ENCODE measurements at regions not wholly inside any gene's neighbourhood (a gene's known extent, or its start where the extent isn't known, plus 50 kb on each side); places are given as distances from the start of the nearest gene placed in this dataset.

GRCh38 chr1:102047724-102048123 is 51.0 kb upstream of the OLFM3 start:
- in situ Hi-C loops (cut with HindIII; ENCODE audit: extremely low pct_ligation_motif_present, low pct_unique_long_range_greater_than_20kb): no loop called here
- CTCF ChIA-PET (ENCODE audit: low intra/inter-chr PET ratio, low total read pairs): no interaction called here
- no peak for FAIRE-seq

More at GRCh38 chr1:102047724-102048123, 51.0 kb upstream of the OLFM3 start:
- Histone ChIP-seq H4K20me1 (ENCODE audit: insufficient read depth, low read length) (no peaks in the 10 kb centered on the region), H3K4me3 (replicated peaks in 1 of 3; ENCODE audit: insufficient read depth in 1 of 3, low read depth in 2 of 3, low read length in 3 of 3) (no peak overlapping the region), H3K79me2 (ENCODE audit: insufficient read depth, low read length) (no peaks in the 10 kb centered on the region), H3K36me3 (replicated peaks in 1 of 2; ENCODE audit: control insufficient read depth in 1 of 2, insufficient read depth in 2 of 2, low read length in 2 of 2) (no peaks in the 10 kb centered on the region), H3K4me2 (ENCODE audit: low read depth, low read length) (no peak overlapping the region), H2AFZ (ENCODE audit: low read length) (no peak overlapping the region), H3K9ac (ENCODE audit: insufficient read depth, low read depth, low read length) (no peak overlapping the region), H3K27me3 (ENCODE audit: control insufficient read depth in 1 of 2, insufficient read depth in 2 of 2, low read length in 2 of 2) (no peaks in the 10 kb centered on the region), H3K9me3 (ENCODE audit: low read length) (peaks cover 35% of the 10 kb centered on the region), H3K4me1 (ENCODE audit: insufficient read depth, low read length) (no peaks in the 10 kb centered on the region), H3K27ac (ENCODE audit: extremely low read length, insufficient read depth, low read length) (no peak overlapping the region)
- POLR2A ChIA-PET: no interaction called here
- intact Hi-C loops (cut with micrococcal nuclease; ENCODE audit: unreplicated experiment): no loop called here
- no peak for ATAC-seq
- 0% methylated on average over 2 of the region's 2 CpGs for WGBS (ENCODE audit: low lambda C conversion rate)
- BruUV-seq (replicated peaks): no TSS peak
- no peak for DNase-seq (ENCODE audit: low spot score)
- TF ChIP-seq ONECUT2 (CRISPR knock-in tag; IDR thresholded peaks at IDR 0.05) (no peak), ZNF720 (CRISPR knock-in tag; IDR thresholded peaks at IDR 0.05) (no peak), NFE2 (CRISPR knock-in tag; IDR thresholded peaks at IDR 0.05) (no peak)
